Esophagus muscularis mucosa (tissue), 4 donors: ENCODE measurements at regions not wholly inside any gene's neighbourhood (a gene's known extent, or its start where the extent isn't known, plus 50 kb on each side); places are given as distances from the start of the nearest gene placed in this dataset.

Experiments used
- DNase-seq: peaks from one replicate; pipeline ENCODE4 v3.0.0-alpha.2; 2017; ENCODE audit errors: extremely low spot score
- H3K27ac ChIP-seq, 4 donors: fragments of 200-600 bp; sonication (generic); replicated peaks in 1 of 4; 1 replicate in 3 of 4; 2 replicates in 1 of 4; pipeline ENCODE4 v1.5.1; 2016 to 2019; ENCODE audit warnings: mild to moderate bottlenecking in 1 of 4
- H3K27me3 ChIP-seq, 4 donors: fragments of 200-600 bp; sonication (generic); one replicate each; pipeline versions ENCODE4 v1.5.1 to v1.6.0; 2016 to 2019
- H3K36me3 ChIP-seq, 4 donors: fragments of 200-600 bp; sonication (generic); one replicate each; pipeline ENCODE4 v1.5.1; 2016 to 2019
- H3K4me1 ChIP-seq, 4 donors: fragments of 200-600 bp; sonication (generic); one replicate each; pipeline ENCODE4 v1.5.1; 2016 to 2019
- H3K4me3 ChIP-seq, 4 donors: fragments of 200-600 bp; sonication (generic); 1 replicate in 2 of 4; 2 replicates in 2 of 4; pipeline ENCODE4 v1.5.1; 2016 to 2019; ENCODE audit warnings: mild to moderate bottlenecking in 4 of 4, moderate library complexity in 1 of 4
- H3K9me3 ChIP-seq, 4 donors: fragments of 200-600 bp; sonication (generic); 1 replicate in 3 of 4; 2 replicates in 1 of 4; pipeline ENCODE4 v1.5.1; 2016 to 2019
- CTCF ChIP-seq, 3 experiments: fragments of 200-600 bp in 2 of 3; fragments of 450-650 bp in 1 of 3; sonication (generic) in 2 of 3; IDR thresholded peaks; one replicate each; pipeline ENCODE4 v1.5.1; 2017 to 2019; ENCODE audit warnings: antibody characterized with exemption in 3 of 3, mild to moderate bottlenecking in 2 of 3, moderate library complexity in 1 of 3
- EP300 ChIP-seq: sonication (generic); formaldehyde crosslinking; IDR thresholded peaks from one replicate; pipeline ENCODE4 v1.6.1; 2017; ENCODE audit warnings: antibody characterized with exemption
- POLR2A ChIP-seq: fragments of 450-650 bp; IDR thresholded peaks from one replicate; pipeline ENCODE4 v1.6.1; 2017; ENCODE audit warnings: antibody characterized with exemption, moderate library complexity, mild to moderate bottlenecking, low read depth
- POLR2AphosphoS5 ChIP-seq, 2 donors: sonication (generic); formaldehyde crosslinking; IDR thresholded peaks; one replicate each; pipeline ENCODE4 v1.6.1; 2017; ENCODE audit warnings: antibody characterized with exemption in 2 of 2
- WGBS: methylation state at CpG from one replicate; pipeline ENCODE4 v1.1.5; 2018; 5-methylcytosine and 5-hydroxymethylcytosine counted together
- intact Hi-C: fragments of 100-400 bp; cut with DNase I; formaldehyde crosslinking; loops from one replicate; pipeline ENCODE4 v1.15.1; 2023

GRCh38 chr21:41578716-41579115 lies 70.8 kb upstream of the TMPRSS2 start:
- intact Hi-C loops: loop anchor here (5.0 kb wide), 1 partner anchor 86 kb away; no protein-coding TSS in a partner anchor
- H3K4me3 ChIP-seq: no peak overlapping the region
- H3K36me3 ChIP-seq: no peaks in the 10 kb centered on the region
- DNase-seq: no peak
- H3K4me1 ChIP-seq: no peaks in the 10 kb centered on the region
- WGBS: 85% methylated on average over 2 of the region's 2 CpGs
- peaks cover 0 to 17% (median 0%) of the 10 kb centered on the region in 4 donors for H3K27me3 ChIP-seq
- H3K27ac ChIP-seq: no peak overlapping the region
- peaks cover 0 to 42% (median 21%) of the 10 kb centered on the region in 4 donors for H3K9me3 ChIP-seq
- no peak for TF ChIP-seq POLR2A
- TF ChIP-seq CTCF (IDR thresholded peaks at IDR 0.05): no peak
- TF ChIP-seq EP300: no peak
- TF ChIP-seq POLR2AphosphoS5 (IDR thresholded peaks at IDR 0.05): no peak

GRCh38 chr21:41578083-41578482 lies 70.1 kb upstream of the TMPRSS2 start:
- intact Hi-C loops: loop anchor here (5.0 kb wide), 1 partner anchor 86 kb away; no protein-coding TSS in a partner anchor
- DNase-seq: no peak
- peaks cover 0 to 42% (median 21%) of the 10 kb centered on the region in 4 donors for H3K9me3 ChIP-seq
- H3K4me3 ChIP-seq: no peak overlapping the region
- peaks cover 0 to 13% (median 0%) of the 10 kb centered on the region in 4 donors for H3K27me3 ChIP-seq
- no peaks in the 10 kb centered on the region for H3K4me1 ChIP-seq
- TF ChIP-seq POLR2A (no peak), EP300 (no peak), POLR2AphosphoS5 (IDR thresholded peaks at IDR 0.05) (no peak), CTCF (IDR thresholded peaks at IDR 0.05) (no peak)
- WGBS: 86% methylated on average over 1 of the region's 1 CpG
- no peak overlapping the region for H3K27ac ChIP-seq
- H3K36me3 ChIP-seq: no peaks in the 10 kb centered on the region

GRCh38 chr21:41576013-41576615 lies 68.2 kb upstream of the TMPRSS2 start:
- peaks cover 0 to 53% (median 33%) of the 10 kb centered on the region in 4 donors for H3K9me3 ChIP-seq
- no peaks in the 10 kb centered on the region for H3K4me1 ChIP-seq
- no peak overlapping the region for H3K27ac ChIP-seq
- WGBS: 87% methylated on average over 4 of the region's 4 CpGs
- no peaks in the 10 kb centered on the region for H3K36me3 ChIP-seq
- TF ChIP-seq EP300 (no peak), POLR2A (no peak), POLR2AphosphoS5 (IDR thresholded peaks at IDR 0.05) (no peak), CTCF (IDR thresholded peaks at IDR 0.05) (no peak)
- intact Hi-C loops: loop anchor here (5.0 kb wide), 1 partner anchor 84 kb away; no protein-coding TSS in a partner anchor
- DNase-seq: no peak
- H3K27me3 ChIP-seq: no peaks in the 10 kb centered on the region
- H3K4me3 ChIP-seq: no peak overlapping the region

GRCh38 chr21:41573902-41574690 lies 66.1 kb upstream of the TMPRSS2 start:
- intact Hi-C loops: no loop called here
- no peak for DNase-seq
- TF ChIP-seq CTCF (IDR thresholded peaks at IDR 0.05) (no peak), POLR2A (no peak), EP300 (no peak), POLR2AphosphoS5 (IDR thresholded peaks at IDR 0.05) (no peak)
- Histone ChIP-seq H3K4me3 (no peak overlapping the region), H3K27me3 (no peaks in the 10 kb centered on the region), H3K4me1 (no peaks in the 10 kb centered on the region), H3K27ac (no peak overlapping the region), H3K9me3 (peaks cover 0 to 45% (median 31%) of the 10 kb centered on the region in 4 donors), H3K36me3 (no peaks in the 10 kb centered on the region)
- 84% methylated on average over 5 of the region's 5 CpGs for WGBS
